GM23248 (cell line): ENCODE measurements at regions not wholly inside any gene's neighbourhood (a gene's known extent, or its start where the extent isn't known, plus 50 kb on each side); places are given as distances from the start of the nearest gene placed in this dataset.

Experiments used
- DNase-seq: peaks from one replicate; pipeline ENCODE4 v3.0.0-alpha.2; 2015
- H2AFZ ChIP-seq: fragments of 200-600 bp; sonication (generic); 2 replicates; pipeline ENCODE4 v1.6.1; 2016; ENCODE audit warnings: antibody characterized with exemption
- H3F3A ChIP-seq: fragments of 200-600 bp; sonication (generic); 2 replicates; pipeline ENCODE4 v1.6.1; 2016; ENCODE audit warnings: mild to moderate bottlenecking, antibody characterized with exemption, mixed run types; ENCODE audit not compliant: insufficient read depth
- H3K27ac ChIP-seq: fragments of 200-600 bp; sonication (generic); 2 replicates; pipeline ENCODE4 v1.5.1; 2016; ENCODE audit warnings: mild to moderate bottlenecking
- H3K27me3 ChIP-seq: fragments of 200-600 bp; sonication (generic); replicated peaks from 2 replicates; pipeline ENCODE4 v1.6.1; 2016; ENCODE audit warnings: mild to moderate bottlenecking; ENCODE audit not compliant: insufficient read depth
- H3K36me3 ChIP-seq: fragments of 200-600 bp; sonication (generic); 2 replicates; pipeline ENCODE4 v1.6.1; 2016; ENCODE audit warnings: low read depth, mild to moderate bottlenecking
- H3K4me1 ChIP-seq: fragments of 200-600 bp; sonication (generic); 2 replicates; pipeline ENCODE4 v1.6.1; 2016; ENCODE audit warnings: mild to moderate bottlenecking; ENCODE audit not compliant: insufficient read depth
- H3K4me2 ChIP-seq: fragments of 200-600 bp; sonication (generic); one replicate; pipeline ENCODE4 v1.6.1; 2016; ENCODE audit warnings: mild to moderate bottlenecking; ENCODE audit not compliant: unreplicated experiment
- H3K4me3 ChIP-seq: fragments of 200-600 bp; sonication (generic); 2 replicates; pipeline ENCODE4 v1.5.1; 2016; ENCODE audit warnings: mild to moderate bottlenecking
- H3K79me2 ChIP-seq: fragments of 200-600 bp; sonication (generic); 2 replicates; pipeline ENCODE4 v1.6.1; 2016; ENCODE audit warnings: mild to moderate bottlenecking; ENCODE audit not compliant: insufficient read depth
- H3K9ac ChIP-seq: fragments of 200-600 bp; sonication (generic); 2 replicates; pipeline ENCODE4 v1.6.1; 2016; ENCODE audit warnings: mild to moderate bottlenecking
- H3K9me2 ChIP-seq: fragments of 200-600 bp; sonication (generic); 2 replicates; pipeline ENCODE4 v1.6.1; 2016; ENCODE audit warnings: mixed run types, mild to moderate bottlenecking, moderate library complexity; ENCODE audit not compliant: insufficient read depth
- H3K9me3 ChIP-seq: fragments of 200-600 bp; sonication (generic); one replicate; pipeline ENCODE4 v1.6.1; 2017; ENCODE audit warnings: low read depth
- H4K20me1 ChIP-seq: fragments of 200-600 bp; sonication (generic); 2 replicates; pipeline ENCODE4 v1.6.0; 2016; ENCODE audit not compliant: insufficient read depth
- EZH2 ChIP-seq: fragments of 200-600 bp; sonication (generic); IDR thresholded peaks from 2 replicates; pipeline ENCODE4 v1.6.1; 2018; ENCODE audit warnings: antibody characterized with exemption, mild to moderate bottlenecking; ENCODE audit not compliant: insufficient read depth, poor library complexity, severe bottlenecking
- EZH2phosphoT487 ChIP-seq: fragments of 200-600 bp; sonication (generic); IDR thresholded peaks from 2 replicates; pipeline ENCODE4 v1.6.1; 2018; ENCODE audit warnings: antibody characterized with exemption, moderate library complexity, mild to moderate bottlenecking, low read depth; ENCODE audit not compliant: insufficient read depth
- WGBS, 2 experiments: methylation state at CpG; one replicate each; pipeline ENCODE4 v1.1.6; 2015 to 2017; ENCODE audit warnings: low lambda C conversion rate in 2 of 2, low coverage in 1 of 2; ENCODE audit errors: missing lambda C conversion rate in 2 of 2; 5-methylcytosine and 5-hydroxymethylcytosine counted together
- in situ Hi-C: fragments of 300-500 bp; cut with MboI; formaldehyde crosslinking; loops from 2 replicates; pipeline ENCODE4 v1.15.0; 2020

DNA sequence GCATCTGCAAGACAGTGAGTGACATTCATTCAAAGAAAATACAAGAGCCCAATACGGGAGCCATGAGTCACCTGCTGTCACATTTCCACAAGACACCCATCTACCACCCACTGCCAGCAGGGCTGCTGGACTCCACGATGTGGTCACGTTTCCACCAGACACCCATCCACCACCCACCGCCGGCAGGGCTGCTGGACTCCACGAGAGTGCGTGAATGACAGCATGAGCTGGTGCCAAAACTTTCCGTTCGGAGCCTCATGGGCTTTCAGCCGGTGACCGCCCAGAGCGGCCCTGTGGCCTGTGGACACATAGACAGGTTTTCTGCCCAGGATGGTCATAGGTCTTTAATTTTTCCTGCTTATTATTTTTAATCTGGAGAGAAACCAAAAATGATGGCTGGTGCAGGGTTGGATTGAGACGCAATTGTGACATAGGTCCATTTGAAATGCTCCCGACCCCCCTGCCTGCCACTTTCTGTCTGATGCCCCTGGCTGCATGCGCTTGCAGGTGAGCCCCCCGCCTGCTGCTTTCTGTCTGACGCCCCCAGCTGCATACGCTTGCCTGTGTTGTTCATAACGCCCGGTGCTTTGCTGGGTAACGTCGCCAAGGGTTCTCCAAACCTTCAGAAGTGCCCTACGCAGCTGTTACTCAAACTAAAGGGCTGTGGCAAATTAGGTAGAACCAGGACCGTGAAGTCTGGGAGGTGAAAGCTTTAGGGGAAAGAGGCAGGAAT lies 59.1 kb upstream of the SMOC2 start:
- H3K79me2 ChIP-seq: no peaks in the 10 kb centered on the region
- no peak for TF ChIP-seq EZH2
- TF ChIP-seq EZH2phosphoT487: no peak
- no peaks in the 10 kb centered on the region for H3K27me3 ChIP-seq
- in situ Hi-C loops: no loop called here
- no peaks in the 10 kb centered on the region for H3K9me3 ChIP-seq
- H3K9me2 ChIP-seq: no peaks in the 10 kb centered on the region
- no peak overlapping the region for H3K27ac ChIP-seq
- H3K9ac ChIP-seq: no peak overlapping the region
- WGBS, 2 experiments: 71 to 72% methylated on average over 24 of the region's 24 CpGs
- H3K4me1 ChIP-seq: no peaks in the 10 kb centered on the region
- 0 out of 2 replicates have a peak, but pooled peaks cover 10% of the 10 kb centered on the region for H3F3A ChIP-seq
- H4K20me1 ChIP-seq: no peaks in the 10 kb centered on the region
- H2AFZ ChIP-seq: no peak overlapping the region
- no peaks in the 10 kb centered on the region for H3K36me3 ChIP-seq
- no peak overlapping the region for H3K4me3 ChIP-seq
- H3K4me2 ChIP-seq: no peak overlapping the region
- DNase-seq: no peak

- Histone ChIP-seq H2AFZ (no peak overlapping the region), H3K9ac (no peak overlapping the region), H3K36me3 (no peaks in the 10 kb centered on the region), H4K20me1 (no peaks in the 10 kb centered on the region), H3K9me3 (no peaks in the 10 kb centered on the region), H3K9me2 (no peaks in the 10 kb centered on the region), H3K4me3 (no peak overlapping the region), H3F3A (0 out of 2 replicates have a peak, but pooled peaks cover 10% of the 10 kb centered on the region), H3K27ac (no peak overlapping the region), H3K27me3 (no peaks in the 10 kb centered on the region), H3K79me2 (no peaks in the 10 kb centered on the region), H3K4me1 (no peaks in the 10 kb centered on the region), H3K4me2 (no peak overlapping the region)
- TF ChIP-seq EZH2phosphoT487 (no peak), EZH2 (no peak)
- in situ Hi-C loops: no loop called here
- DNase-seq: no peak
- WGBS, 2 experiments: 75 to 81% methylated on average over 30 to 46 of the region's 46 CpGs
These were observed 57.7 kb upstream of the SMOC2 start for GRCh38 chr6:168383062-168383854.

DNA sequence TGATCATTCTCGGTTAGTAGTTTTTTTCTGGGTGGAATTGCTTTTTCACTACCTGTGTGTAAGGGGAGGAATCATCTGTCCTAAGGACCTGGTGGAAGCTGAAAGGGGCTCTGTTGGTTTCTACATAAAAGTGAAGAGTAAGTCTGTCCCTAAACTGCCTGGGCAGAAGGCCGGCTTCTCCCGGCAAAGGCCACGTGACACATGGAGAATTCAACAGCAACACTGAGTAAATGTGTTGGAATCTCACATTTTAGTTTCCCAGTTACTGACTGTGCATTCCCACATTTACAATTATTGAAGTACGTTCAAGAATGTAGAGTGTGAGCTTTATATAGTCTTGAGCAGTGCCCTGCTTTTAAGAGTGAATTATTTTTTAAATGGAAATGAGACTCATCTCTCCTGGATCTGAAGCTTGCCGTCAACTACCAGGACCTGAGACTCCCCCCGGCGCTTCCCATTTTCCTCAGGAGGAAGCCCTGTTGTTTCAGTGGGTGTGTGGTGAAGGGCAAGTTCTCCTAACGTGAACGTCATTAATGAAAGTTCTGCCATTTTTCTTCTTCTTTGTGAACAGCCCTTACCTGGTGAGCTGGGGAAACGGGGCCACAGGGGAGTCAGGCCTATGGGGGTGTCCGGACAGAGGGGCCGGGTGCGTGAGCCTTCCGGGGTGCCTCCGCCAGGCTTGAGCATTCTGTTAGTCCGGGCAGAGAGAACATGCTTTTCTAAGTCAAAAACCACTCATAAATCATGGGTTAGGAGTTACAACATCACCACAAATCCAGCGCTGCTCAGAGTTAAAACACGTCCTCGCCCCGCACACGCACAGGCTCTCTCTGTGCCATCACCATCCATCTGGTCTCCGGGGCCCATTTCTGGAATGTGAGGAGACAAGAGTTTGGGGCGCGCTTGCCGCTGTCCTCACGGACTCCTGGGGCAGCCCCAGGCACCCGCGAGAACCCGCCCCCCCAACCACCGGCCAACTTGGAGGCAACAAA lies 56.6 kb upstream of the SMOC2 start:
- DNase-seq: peak; percentile 38
- Histone ChIP-seq H3F3A (0 out of 2 replicates have a peak, but pooled peaks cover 10% of the 10 kb centered on the region), H2AFZ (no peak overlapping the region), H3K9ac (no peak overlapping the region), H3K4me1 (no peaks in the 10 kb centered on the region), H3K27me3 (no peaks in the 10 kb centered on the region), H3K79me2 (no peaks in the 10 kb centered on the region), H3K27ac (peak overlapping the region; percentile 45), H3K9me3 (no peaks in the 10 kb centered on the region), H3K4me2 (no peak overlapping the region), H3K4me3 (no peak overlapping the region), H3K9me2 (no peaks in the 10 kb centered on the region), H3K36me3 (no peaks in the 10 kb centered on the region), H4K20me1 (no peaks in the 10 kb centered on the region)
- no peak for TF ChIP-seq EZH2phosphoT487
- TF ChIP-seq EZH2: no peak
- in situ Hi-C loops: no loop called here
- 30 to 40% methylated on average over 31 of the region's 31 CpGs for WGBS, 2 experiments

- 0 out of 2 replicates have a peak, but pooled peaks cover 10% of the 10 kb centered on the region for H3F3A ChIP-seq
- no peak overlapping the region for H3K4me3 ChIP-seq
- in situ Hi-C loops: no loop called here
- no peak for DNase-seq
- no peaks in the 10 kb centered on the region for H3K9me3 ChIP-seq
- WGBS, 2 experiments: 49 to 52% methylated on average over 18 of the region's 18 CpGs
- H3K79me2 ChIP-seq: no peaks in the 10 kb centered on the region
- no peaks in the 10 kb centered on the region for H3K27me3 ChIP-seq
- no peak overlapping the region for H2AFZ ChIP-seq
- no peak overlapping the region for H3K4me2 ChIP-seq
- H3K4me1 ChIP-seq: no peaks in the 10 kb centered on the region
- H4K20me1 ChIP-seq: no peaks in the 10 kb centered on the region
- H3K36me3 ChIP-seq: no peaks in the 10 kb centered on the region
- no peak overlapping the region for H3K9ac ChIP-seq
- no peak overlapping the region for H3K27ac ChIP-seq
- no peaks in the 10 kb centered on the region for H3K9me2 ChIP-seq
- TF ChIP-seq EZH2phosphoT487: no peak
- no peak for TF ChIP-seq EZH2
These were observed 55.8 kb upstream of the SMOC2 start for GRCh38 chr6:168385037-168385759.
